ENCODE measurements at regions not wholly inside any gene's neighbourhood (a gene's known extent, or its start where the extent isn't known, plus 50 kb on each side); places are given as distances from the start of the nearest gene placed in this dataset.

GRCh38 chr15:46751303-46751702 is 966.0 kb upstream of the SEMA6D start:
- Histone ChIP-seq H3K27me3 (ENCODE audit: low read length) (no peaks in the 10 kb centered on the region), H3K27ac (ENCODE audit: low read length) (no peak overlapping the region), H4K20me1 (ENCODE audit: insufficient read depth, low read depth, low read length) (no peaks in the 10 kb centered on the region), H3K79me2 (ENCODE audit: low read length) (no peaks in the 10 kb centered on the region), H3K36me3 (ENCODE audit: insufficient read depth, low read length) (no peaks in the 10 kb centered on the region), H3K4me2 (ENCODE audit: low read depth, low read length, poor library complexity, severe bottlenecking) (no peak overlapping the region), H3K9ac (ENCODE audit: low read length) (no peak overlapping the region), H3K4me1 (ENCODE audit: low read length) (no peaks in the 10 kb centered on the region), H3K9me2 (replicated peaks; ENCODE audit: insufficient read depth, low read length) (no peaks in the 10 kb centered on the region), H3K4me3 (ENCODE audit: low read length) (no peak overlapping the region), H2AFZ (ENCODE audit: low read length) (no peak overlapping the region), H3K9me3 (ENCODE audit: low read length) (peaks cover 28% of the 10 kb centered on the region)
- no peak for DNase-seq

- Histone ChIP-seq H3K36me3 (ENCODE audit: insufficient read depth, low read length) (no peaks in the 10 kb centered on the region), H3K4me2 (ENCODE audit: low read depth, low read length, poor library complexity, severe bottlenecking) (no peak overlapping the region), H3K9me2 (replicated peaks; ENCODE audit: insufficient read depth, low read length) (no peaks in the 10 kb centered on the region), H3K9me3 (ENCODE audit: low read length) (peaks cover 28% of the 10 kb centered on the region), H3K9ac (ENCODE audit: low read length) (no peak overlapping the region), H2AFZ (ENCODE audit: low read length) (no peak overlapping the region), H3K27me3 (ENCODE audit: low read length) (no peaks in the 10 kb centered on the region), H3K4me3 (ENCODE audit: low read length) (no peak overlapping the region), H4K20me1 (ENCODE audit: insufficient read depth, low read depth, low read length) (no peaks in the 10 kb centered on the region), H3K4me1 (ENCODE audit: low read length) (no peaks in the 10 kb centered on the region), H3K79me2 (ENCODE audit: low read length) (no peaks in the 10 kb centered on the region), H3K27ac (ENCODE audit: low read length) (no peak overlapping the region)
- no peak for DNase-seq
These were observed 963.4 kb upstream of the SEMA6D start for GRCh38 chr15:46753946-46754345.

GRCh38 chr15:46763091-46763490 is 954.2 kb upstream of the SEMA6D start:
- H4K20me1 ChIP-seq (ENCODE audit: insufficient read depth, low read depth, low read length) = no peaks in the 10 kb centered on the region
- no peak for DNase-seq
- H3K4me1 ChIP-seq (ENCODE audit: low read length) = no peaks in the 10 kb centered on the region
- no peak overlapping the region for H3K4me2 ChIP-seq (ENCODE audit: low read depth, low read length, poor library complexity, severe bottlenecking)
- no peak overlapping the region for H3K27ac ChIP-seq (ENCODE audit: low read length)
- H3K9me2 ChIP-seq (replicated peaks; ENCODE audit: insufficient read depth, low read length) = no peaks in the 10 kb centered on the region
- peaks cover 46% of the 10 kb centered on the region for H3K9me3 ChIP-seq (ENCODE audit: low read length)
- H3K9ac ChIP-seq (ENCODE audit: low read length) = no peak overlapping the region
- H3K27me3 ChIP-seq (ENCODE audit: low read length) = no peaks in the 10 kb centered on the region
- no peaks in the 10 kb centered on the region for H3K79me2 ChIP-seq (ENCODE audit: low read length)
- no peaks in the 10 kb centered on the region for H3K36me3 ChIP-seq (ENCODE audit: insufficient read depth, low read length)
- no peak overlapping the region for H2AFZ ChIP-seq (ENCODE audit: low read length)
- no peak overlapping the region for H3K4me3 ChIP-seq (ENCODE audit: low read length)

GRCh38 chr15:46764851-46765250 is 952.5 kb upstream of the SEMA6D start:
- Histone ChIP-seq H3K27me3 (ENCODE audit: low read length) (no peaks in the 10 kb centered on the region), H3K9me3 (ENCODE audit: low read length) (peaks cover 49% of the 10 kb centered on the region), H3K27ac (ENCODE audit: low read length) (no peak overlapping the region), H3K4me2 (ENCODE audit: low read depth, low read length, poor library complexity, severe bottlenecking) (no peak overlapping the region), H3K36me3 (ENCODE audit: insufficient read depth, low read length) (no peaks in the 10 kb centered on the region), H3K79me2 (ENCODE audit: low read length) (no peaks in the 10 kb centered on the region), H4K20me1 (ENCODE audit: insufficient read depth, low read depth, low read length) (no peaks in the 10 kb centered on the region), H3K4me1 (ENCODE audit: low read length) (no peaks in the 10 kb centered on the region), H3K9ac (ENCODE audit: low read length) (no peak overlapping the region), H2AFZ (ENCODE audit: low read length) (no peak overlapping the region), H3K9me2 (replicated peaks; ENCODE audit: insufficient read depth, low read length) (no peaks in the 10 kb centered on the region), H3K4me3 (ENCODE audit: low read length) (no peak overlapping the region)
- DNase-seq = no peak

GRCh38 chr15:46766021-46766420 is 951.3 kb upstream of the SEMA6D start:
- no peak overlapping the region for H2AFZ ChIP-seq (ENCODE audit: low read length)
- no peak overlapping the region for H3K27ac ChIP-seq (ENCODE audit: low read length)
- no peaks in the 10 kb centered on the region for H4K20me1 ChIP-seq (ENCODE audit: insufficient read depth, low read depth, low read length)
- no peaks in the 10 kb centered on the region for H3K36me3 ChIP-seq (ENCODE audit: insufficient read depth, low read length)
- no peak for DNase-seq
- no peaks in the 10 kb centered on the region for H3K4me1 ChIP-seq (ENCODE audit: low read length)
- H3K79me2 ChIP-seq (ENCODE audit: low read length) = no peaks in the 10 kb centered on the region
- no peak overlapping the region for H3K4me2 ChIP-seq (ENCODE audit: low read depth, low read length, poor library complexity, severe bottlenecking)
- no peak overlapping the region for H3K4me3 ChIP-seq (ENCODE audit: low read length)
- no peak overlapping the region for H3K9ac ChIP-seq (ENCODE audit: low read length)
- peaks cover 46% of the 10 kb centered on the region for H3K9me3 ChIP-seq (ENCODE audit: low read length)
- H3K9me2 ChIP-seq (replicated peaks; ENCODE audit: insufficient read depth, low read length) = no peaks in the 10 kb centered on the region
- no peaks in the 10 kb centered on the region for H3K27me3 ChIP-seq (ENCODE audit: low read length)

- Histone ChIP-seq H3K4me2 (ENCODE audit: low read depth, low read length, poor library complexity, severe bottlenecking) (no peak overlapping the region), H3K36me3 (ENCODE audit: insufficient read depth, low read length) (no peaks in the 10 kb centered on the region), H4K20me1 (ENCODE audit: insufficient read depth, low read depth, low read length) (no peaks in the 10 kb centered on the region), H3K9ac (ENCODE audit: low read length) (no peak overlapping the region), H3K4me1 (ENCODE audit: low read length) (no peaks in the 10 kb centered on the region), H3K9me2 (replicated peaks; ENCODE audit: insufficient read depth, low read length) (no peaks in the 10 kb centered on the region), H3K27ac (ENCODE audit: low read length) (no peak overlapping the region), H2AFZ (ENCODE audit: low read length) (no peak overlapping the region), H3K27me3 (ENCODE audit: low read length) (no peaks in the 10 kb centered on the region), H3K79me2 (ENCODE audit: low read length) (no peaks in the 10 kb centered on the region), H3K9me3 (ENCODE audit: low read length) (peaks cover 56% of the 10 kb centered on the region), H3K4me3 (ENCODE audit: low read length) (no peak overlapping the region)
- no peak for DNase-seq
These were observed 949.0 kb upstream of the SEMA6D start for GRCh38 chr15:46768287-46768686.

- no peak overlapping the region for H2AFZ ChIP-seq (ENCODE audit: low read length)
These were observed 944.3 kb upstream of the SEMA6D start for GRCh38 chr15:46773016-46773415.

GRCh38 chr15:46778876-46779275 is 938.4 kb upstream of the SEMA6D start:
- Histone ChIP-seq H3K4me1 (ENCODE audit: low read length) (no peaks in the 10 kb centered on the region), H3K79me2 (ENCODE audit: low read length) (no peaks in the 10 kb centered on the region)

More at GRCh38 chr15:46773016-46773415, 944.3 kb upstream of the SEMA6D start:
- Histone ChIP-seq H3K27ac (ENCODE audit: low read length) (no peak overlapping the region), H3K4me3 (ENCODE audit: low read length) (no peak overlapping the region), H3K4me1 (ENCODE audit: low read length) (no peaks in the 10 kb centered on the region), H3K36me3 (ENCODE audit: insufficient read depth, low read length) (no peaks in the 10 kb centered on the region), H3K9ac (ENCODE audit: low read length) (no peak overlapping the region), H4K20me1 (ENCODE audit: insufficient read depth, low read depth, low read length) (no peaks in the 10 kb centered on the region), H3K9me3 (ENCODE audit: low read length) (peaks cover 39% of the 10 kb centered on the region), H3K9me2 (replicated peaks; ENCODE audit: insufficient read depth, low read length) (no peaks in the 10 kb centered on the region), H3K27me3 (ENCODE audit: low read length) (no peaks in the 10 kb centered on the region), H3K4me2 (ENCODE audit: low read depth, low read length, poor library complexity, severe bottlenecking) (no peak overlapping the region), H3K79me2 (ENCODE audit: low read length) (no peaks in the 10 kb centered on the region)
- DNase-seq = no peak

More at GRCh38 chr15:46778876-46779275, 938.4 kb upstream of the SEMA6D start:
- Histone ChIP-seq H3K4me2 (ENCODE audit: low read depth, low read length, poor library complexity, severe bottlenecking) (no peak overlapping the region), H3K9me3 (ENCODE audit: low read length) (peaks cover 46% of the 10 kb centered on the region), H3K4me3 (ENCODE audit: low read length) (no peak overlapping the region), H4K20me1 (ENCODE audit: insufficient read depth, low read depth, low read length) (no peaks in the 10 kb centered on the region), H3K9me2 (replicated peaks; ENCODE audit: insufficient read depth, low read length) (no peaks in the 10 kb centered on the region), H3K27me3 (ENCODE audit: low read length) (no peaks in the 10 kb centered on the region), H3K36me3 (ENCODE audit: insufficient read depth, low read length) (no peaks in the 10 kb centered on the region), H3K9ac (ENCODE audit: low read length) (no peak overlapping the region), H3K27ac (ENCODE audit: low read length) (no peak overlapping the region), H2AFZ (ENCODE audit: low read length) (no peak overlapping the region)
- no peak for DNase-seq
